ENCODE measurements at regions not wholly inside any gene's neighbourhood (a gene's known extent, or its start where the extent isn't known, plus 50 kb on each side); places are given as distances from the start of the nearest gene placed in this dataset.

GRCh38 chr13:74084375-74084935 is 49.7 kb downstream of the KLF12 start:
- no peak for DNase-seq

- no peak for DNase-seq
Measured at GRCh38 chr13:74082741-74083160, 51.5 kb downstream of the KLF12 start.

GRCh38 chr13:74080762-74081161 is 53.4 kb downstream of the KLF12 start:
- no peak for DNase-seq

- DNase-seq = no peak
Measured at GRCh38 chr13:74077792-74078191, 56.4 kb downstream of the KLF12 start.

- DNase-seq = no peak
Measured at GRCh38 chr13:74077375-74077774, 56.8 kb downstream of the KLF12 start.

- DNase-seq = no peak
Measured at GRCh38 chr13:74074723-74075122, 59.5 kb downstream of the KLF12 start.

GRCh38 chr13:74073274-74073673 is 60.9 kb downstream of the KLF12 start:
- DNase-seq = no peak

- DNase-seq = no peak
Measured at GRCh38 chr13:74070513-74070912, 63.7 kb downstream of the KLF12 start.

GRCh38 chr13:74070065-74070464 is 64.1 kb downstream of the KLF12 start:
- DNase-seq = no peak

- no peak for DNase-seq
Measured at GRCh38 chr13:74068471-74068870, 65.7 kb downstream of the KLF12 start.

- no peak for DNase-seq
Measured at GRCh38 chr13:74067818-74068217, 66.4 kb downstream of the KLF12 start.

GRCh38 chr13:74066937-74067336 is 67.3 kb downstream of the KLF12 start:
- DNase-seq = no peak

- DNase-seq = no peak
Measured at GRCh38 chr13:74064805-74065312, 69.3 kb downstream of the KLF12 start.

GRCh38 chr13:74063533-74064100 is 70.6 kb downstream of the KLF12 start:
- no peak for DNase-seq

GRCh38 chr13:74062933-74063332 is 71.3 kb downstream of the KLF12 start:
- no peak for DNase-seq

- DNase-seq = no peak
Measured at GRCh38 chr13:74061926-74062595, 72.1 kb downstream of the KLF12 start.

GRCh38 chr13:74056801-74057542 is 77.2 kb downstream of the KLF12 start:
- peak in 1 of 2 experiments; percentile 13 for DNase-seq

- DNase-seq = no peak
Measured at GRCh38 chr13:74052402-74052928, 81.7 kb downstream of the KLF12 start.

- no peak for DNase-seq
Measured at GRCh38 chr13:74048756-74049155, 85.4 kb downstream of the KLF12 start.

GRCh38 chr13:74047931-74048600 is 86.1 kb downstream of the KLF12 start:
- DNase-seq = no peak

GRCh38 chr13:74046431-74046830 is 87.8 kb downstream of the KLF12 start:
- DNase-seq = no peak

GRCh38 chr13:74045583-74045982 is 88.6 kb downstream of the KLF12 start:
- DNase-seq = no peak

- no peak for DNase-seq
Measured at GRCh38 chr13:74043237-74043636, 91.0 kb downstream of the KLF12 start.
